GM18870 (cell line): ENCODE measurements at regions not wholly inside any gene's neighbourhood (a gene's known extent, or its start where the extent isn't known, plus 50 kb on each side); places are given as distances from the start of the nearest gene placed in this dataset.
"Not testable (repeated sequence)": the region's sequence is repeated elsewhere in the genome, so short reads cannot be mapped to it uniquely, and the experiment has no call there.

ENCODE experiments used
- ATAC-seq: cut with Tn5 transposase; IDR thresholded peaks from one replicate; pipeline ENCODE4 v1.9.1; 2021; ENCODE audit warnings: moderate library complexity; ENCODE audit not compliant: unreplicated experiment

DNA sequence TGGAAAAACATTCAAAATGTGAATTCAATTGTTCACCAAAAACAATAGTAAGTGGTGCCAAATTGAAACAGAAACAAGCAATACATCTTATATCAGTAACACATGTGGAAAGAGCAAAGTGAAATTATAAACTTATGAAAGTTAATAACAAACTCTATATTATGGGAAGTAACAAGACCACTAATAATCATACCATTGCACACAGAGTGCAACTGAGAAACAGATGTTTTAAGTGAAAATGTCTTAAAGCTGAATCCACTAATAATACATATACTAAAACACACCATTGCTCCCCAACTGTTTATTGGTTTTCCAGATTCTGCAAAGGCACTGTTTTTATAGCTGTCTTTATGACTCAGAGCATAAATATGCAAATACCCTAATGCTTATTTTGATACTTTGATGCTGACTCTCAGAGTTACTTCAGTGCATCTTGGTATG, 292.3 kb downstream of the RFPL4B start:
- ATAC-seq = no peak

GRCh38 chr6:112640891-112641290, 293.8 kb downstream of the RFPL4B start:
- no peak for ATAC-seq

DNA sequence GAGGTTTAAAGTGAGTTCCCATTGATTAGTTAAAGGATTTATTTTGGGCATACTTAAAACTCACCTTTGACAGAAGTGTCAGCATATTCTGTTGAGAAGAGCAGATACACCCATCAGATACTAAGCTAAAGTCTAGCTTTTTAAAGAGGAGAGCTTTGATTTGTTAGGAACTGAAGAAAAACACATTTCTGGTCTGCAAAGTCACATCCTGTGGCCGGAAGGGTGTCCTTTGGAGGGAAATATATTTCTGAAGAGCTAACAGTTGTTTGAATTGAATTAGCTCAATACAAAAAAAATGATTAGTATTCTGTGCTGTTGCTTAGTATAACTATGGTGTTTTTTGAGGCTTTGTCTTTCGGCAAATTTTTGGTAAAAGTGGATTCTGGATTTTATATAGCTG, 302.7 kb downstream of the RFPL4B start:
- ATAC-seq = no peak

DNA sequence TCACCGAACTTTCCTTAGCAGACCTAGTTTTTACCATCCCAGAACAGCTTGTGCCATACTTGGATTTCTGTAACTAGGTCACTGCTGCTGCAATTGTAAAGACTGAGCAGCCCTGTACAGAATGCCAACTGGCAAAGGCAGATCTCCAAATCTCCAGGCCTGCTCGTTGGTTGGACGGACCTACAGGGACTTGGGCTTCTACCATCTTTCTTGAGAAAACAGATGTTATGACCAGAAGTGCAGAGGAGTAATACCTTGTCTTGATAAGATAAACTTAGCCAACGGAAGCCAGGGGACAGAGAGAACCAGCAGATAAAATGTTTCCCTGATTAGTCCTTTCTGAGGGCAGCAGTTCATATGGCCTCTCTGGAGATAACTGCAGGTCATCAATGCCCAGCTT, 304.1 kb downstream of the RFPL4B start:
- no peak for ATAC-seq

DNA sequence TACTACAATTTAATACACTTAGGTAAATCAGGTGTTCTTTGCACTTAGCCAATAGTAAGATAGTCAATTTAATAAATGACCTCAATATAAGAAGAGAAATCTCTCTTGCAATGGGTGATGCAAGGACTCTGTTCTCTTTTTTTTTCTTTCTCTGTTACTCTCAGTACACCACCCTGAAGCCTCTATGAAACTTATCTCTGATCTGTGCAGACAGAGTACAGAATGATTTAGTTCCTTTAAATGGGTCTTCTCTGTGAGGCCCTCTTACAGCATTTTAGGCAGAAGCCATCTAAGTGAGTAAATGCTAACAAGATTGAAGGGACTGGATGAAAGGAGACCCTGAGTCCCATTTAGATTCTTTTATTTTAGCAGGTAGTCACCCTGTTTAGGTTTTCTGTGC, 312.8 kb downstream of the RFPL4B start:
- no peak for ATAC-seq

DNA sequence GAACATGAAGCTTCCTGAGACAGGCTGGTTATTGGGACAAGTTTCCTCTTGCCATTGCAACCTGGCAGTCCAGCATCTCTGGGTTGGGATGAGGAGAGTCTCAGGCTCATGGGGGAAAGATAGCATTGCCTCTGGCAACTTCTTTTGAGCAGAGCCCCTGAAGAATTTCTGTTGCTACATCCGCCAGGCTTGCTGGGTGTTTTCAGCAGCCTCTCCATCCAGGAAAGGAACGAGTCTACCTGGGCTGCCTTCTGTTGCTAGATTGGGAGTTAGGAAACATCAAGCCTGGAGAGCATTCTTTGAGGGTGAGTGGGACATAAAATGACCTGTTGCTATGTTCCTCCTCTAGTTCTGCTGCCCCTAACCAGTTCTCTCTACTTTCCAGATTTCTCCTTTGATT, 313.5 kb downstream of the RFPL4B start:
- no peak for ATAC-seq

GRCh38 chr6:112663698-112664097, 316.6 kb downstream of the RFPL4B start:
- ATAC-seq = no peak

DNA sequence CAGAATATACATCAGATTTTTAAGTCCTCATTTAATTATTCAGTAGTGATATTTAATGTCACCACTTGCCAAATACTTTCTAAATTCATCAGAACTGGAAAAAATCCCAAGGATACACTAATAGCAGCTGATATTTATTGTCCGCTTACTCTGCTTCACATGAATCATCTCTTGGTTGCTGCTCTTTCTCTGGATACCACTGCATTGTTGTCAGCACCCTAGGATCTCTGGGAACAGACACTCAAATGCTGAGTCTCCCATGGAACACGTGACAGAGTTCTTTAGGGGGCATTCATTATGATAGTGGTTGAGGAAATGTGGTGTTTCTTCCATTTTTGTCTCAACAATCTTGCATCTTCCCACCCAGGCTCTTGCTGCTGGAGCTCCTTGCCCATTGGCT, 318.0 kb downstream of the RFPL4B start:
- ATAC-seq = no peak

DNA sequence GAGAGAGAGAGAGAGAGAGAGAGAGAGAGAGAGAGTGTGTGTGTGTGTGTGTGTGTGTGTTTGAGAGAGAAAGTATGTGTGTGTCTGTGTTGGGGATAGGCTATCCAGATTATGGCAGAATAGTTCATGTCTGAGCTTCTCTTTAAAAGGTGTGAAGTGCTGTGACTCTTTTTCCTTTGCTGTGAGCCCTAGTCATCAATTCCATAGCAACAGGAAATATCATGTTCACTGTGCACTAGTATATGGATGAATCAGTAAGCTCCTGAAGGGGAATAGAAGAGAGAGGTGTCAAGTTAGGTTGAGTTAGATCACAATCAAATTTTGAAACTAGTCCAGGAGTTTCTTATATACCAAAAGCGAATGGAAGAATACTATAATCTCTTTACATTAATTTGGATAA, 318.7 kb downstream of the RFPL4B start:
- no peak for ATAC-seq

DNA sequence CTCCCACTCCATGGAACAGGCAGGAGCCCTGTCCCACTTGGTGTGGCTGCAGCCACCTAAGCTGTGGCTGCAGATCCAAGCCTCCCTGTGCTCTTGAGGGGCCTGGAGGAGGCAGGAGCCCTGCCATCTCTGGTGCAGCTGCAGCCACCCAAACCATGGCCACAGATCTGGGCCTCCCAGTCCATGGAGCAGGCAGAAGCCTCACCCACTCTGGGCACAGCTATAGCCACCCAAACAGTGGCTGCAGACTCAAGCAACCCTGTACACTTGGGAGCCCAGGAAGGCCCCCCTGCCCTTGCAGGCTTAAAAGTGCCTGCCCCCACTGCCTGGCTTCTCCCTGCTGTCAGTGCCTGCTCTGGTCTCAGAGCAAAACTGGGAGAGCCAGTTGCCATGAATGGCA, 320.3 kb downstream of the RFPL4B start:
- ATAC-seq = no peak

DNA sequence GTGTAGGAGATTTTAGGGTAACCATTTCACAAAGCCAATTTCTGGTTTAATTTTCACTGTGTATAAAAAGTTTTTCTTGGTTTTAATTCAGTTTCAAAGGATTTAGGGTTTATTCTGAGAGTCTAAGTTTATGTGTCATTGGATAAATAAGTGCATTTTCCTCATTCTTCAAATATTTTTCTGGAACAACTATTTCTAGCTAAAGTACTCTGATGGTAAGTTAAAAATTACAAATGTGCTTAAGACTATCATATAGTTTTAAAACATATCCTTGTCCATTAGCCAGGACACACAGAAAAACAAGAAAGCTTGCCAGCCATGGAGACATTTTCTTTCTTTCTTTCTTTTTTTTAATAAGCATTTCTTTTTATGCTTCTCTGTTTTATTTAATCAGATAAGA, 333.0 kb downstream of the RFPL4B start:
- ATAC-seq = no peak

DNA sequence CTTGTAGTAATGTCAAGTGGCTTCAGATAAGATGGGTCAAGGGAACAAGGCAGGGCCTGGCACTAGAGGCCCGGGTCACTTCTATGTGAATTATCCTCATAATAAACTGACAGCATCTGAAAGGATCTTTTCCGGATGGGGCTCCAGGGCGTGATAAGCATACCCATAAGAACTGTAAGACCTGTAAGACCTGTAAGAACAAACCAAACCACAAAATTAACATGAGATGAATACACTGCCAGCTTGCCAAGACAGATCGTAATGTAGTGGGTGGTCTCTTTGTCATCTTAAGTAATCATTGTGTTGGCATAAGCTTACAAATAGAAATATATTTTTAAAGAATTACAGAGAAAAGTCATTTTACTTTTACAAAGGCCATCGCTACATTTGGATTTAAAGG, 334.9 kb downstream of the RFPL4B start:
- ATAC-seq = no peak

DNA sequence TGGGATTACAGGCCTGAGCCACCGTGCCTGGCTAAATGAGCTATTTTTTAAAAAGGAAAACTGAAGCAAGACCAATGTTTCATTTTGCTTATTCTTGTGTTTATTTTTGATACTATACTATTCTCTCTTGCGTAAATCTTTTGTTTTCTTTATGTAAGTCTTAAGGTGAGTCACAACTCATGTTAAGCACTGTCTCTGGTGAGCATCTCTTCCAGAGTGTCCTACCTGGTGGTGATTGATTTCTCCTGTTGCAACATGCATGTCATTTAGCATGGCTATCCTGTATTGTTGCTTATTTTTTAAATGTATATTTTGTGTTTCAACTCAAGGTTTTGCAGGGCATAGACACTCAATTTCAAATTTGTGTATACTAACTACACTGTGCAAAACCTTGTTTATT, 336.0 kb downstream of the RFPL4B start:
- no peak for ATAC-seq

- no peak for ATAC-seq
Observed at GRCh38 chr6:112683926-112684325, 336.8 kb downstream of the RFPL4B start.

DNA sequence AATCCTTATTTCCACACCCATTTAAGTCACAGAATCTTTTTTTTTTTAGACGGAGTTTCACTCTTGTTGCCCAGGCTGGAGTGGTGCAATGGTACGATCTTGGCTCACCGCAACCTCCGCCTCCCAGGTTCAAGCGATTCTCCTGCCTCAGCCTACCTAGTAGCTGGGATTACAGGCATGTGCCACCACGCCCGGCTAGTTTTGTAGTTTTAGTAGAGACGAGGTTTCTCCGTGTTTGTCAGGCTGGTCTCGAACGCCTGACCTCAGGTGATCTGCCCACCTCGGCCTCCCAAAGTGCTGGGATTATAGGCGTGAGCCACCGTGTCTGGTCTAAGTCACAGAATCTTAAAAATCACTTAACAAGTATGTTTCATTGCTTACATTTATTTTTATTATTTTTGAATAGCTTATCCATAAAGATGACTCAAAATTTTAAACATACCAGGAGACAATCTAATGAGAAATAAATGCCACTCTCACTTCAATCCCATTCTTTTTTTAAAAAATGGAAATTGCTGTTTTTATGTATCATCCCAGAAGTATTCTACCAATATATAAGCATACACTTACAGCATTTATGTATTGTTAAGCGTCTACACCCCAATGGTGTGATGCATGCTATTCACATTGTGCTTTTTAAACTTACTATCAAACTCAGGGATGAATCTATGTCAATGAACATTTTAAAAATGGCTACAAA, 338.5 kb downstream of the RFPL4B start:
- ATAC-seq = not testable (repeated sequence)

DNA sequence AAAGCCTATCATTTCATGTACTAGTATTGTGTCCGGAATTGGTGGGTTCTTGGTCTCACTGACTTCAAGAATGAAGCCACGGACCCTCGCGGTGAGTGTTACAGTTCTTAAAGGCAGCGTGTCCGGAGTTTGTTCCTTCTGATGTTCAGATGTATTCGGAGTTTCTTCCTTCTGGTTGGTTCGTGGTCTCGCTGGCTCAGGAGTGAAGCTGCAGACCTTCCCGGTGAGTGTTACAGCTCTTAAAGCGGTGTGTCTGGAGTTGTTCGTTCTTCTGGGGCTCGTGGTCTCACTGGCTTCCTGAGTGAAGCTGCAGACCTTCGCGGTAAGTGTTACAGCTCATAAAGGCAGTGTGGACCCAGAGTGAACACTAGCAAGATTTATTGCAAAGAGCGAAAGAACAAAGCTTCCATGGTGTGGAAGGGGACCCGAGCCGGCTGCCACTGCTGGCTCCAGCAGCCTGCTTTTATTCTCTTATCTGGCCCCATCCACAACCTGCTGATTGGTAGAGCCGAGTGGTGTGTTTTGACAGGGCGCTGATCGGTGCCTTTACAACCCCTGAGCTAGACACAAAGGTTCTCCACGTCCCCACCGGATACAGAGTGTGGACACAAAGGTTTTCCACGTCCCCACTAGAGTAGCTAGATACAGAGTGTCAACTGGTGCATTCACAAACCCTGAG, 341.5 kb downstream of the RFPL4B start:
- ATAC-seq = not testable (repeated sequence)

DNA sequence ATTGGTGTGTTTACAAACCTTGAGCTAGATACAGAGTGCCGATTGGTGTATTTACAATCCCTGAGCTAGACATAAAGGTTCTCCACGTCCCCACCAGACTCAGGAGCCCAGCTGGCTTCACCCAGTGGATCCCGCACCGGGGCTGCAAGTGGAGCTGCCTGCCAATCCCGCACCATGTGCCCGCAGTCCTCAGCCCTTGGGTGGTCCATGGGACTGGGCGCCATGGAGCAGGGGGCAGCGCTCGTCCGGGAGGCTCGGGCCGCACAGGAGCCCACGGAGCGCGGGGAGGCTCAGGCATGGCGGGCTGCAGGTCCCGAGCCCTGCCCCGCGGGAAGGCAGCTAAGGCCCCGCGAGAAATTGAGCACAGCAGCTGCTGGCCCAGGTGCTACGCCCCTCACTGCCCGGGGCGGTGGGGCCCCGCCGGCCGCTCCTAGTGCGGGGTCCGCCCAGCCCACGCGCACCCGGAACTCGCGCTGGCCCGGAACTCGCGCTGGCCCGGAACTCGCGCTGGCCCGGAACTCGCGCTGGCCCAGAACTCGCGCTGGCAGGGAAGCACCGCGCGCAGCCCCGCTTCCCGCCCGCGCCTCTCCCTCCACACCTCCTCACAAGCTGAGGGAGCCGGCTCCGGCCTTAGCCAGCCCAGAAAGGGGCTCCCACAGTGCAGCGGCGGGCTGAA, 342.2 kb downstream of the RFPL4B start:
- not testable (repeated sequence) for ATAC-seq

- ATAC-seq = no peak
Observed at GRCh38 chr6:112690497-112691202, 343.5 kb downstream of the RFPL4B start.

DNA sequence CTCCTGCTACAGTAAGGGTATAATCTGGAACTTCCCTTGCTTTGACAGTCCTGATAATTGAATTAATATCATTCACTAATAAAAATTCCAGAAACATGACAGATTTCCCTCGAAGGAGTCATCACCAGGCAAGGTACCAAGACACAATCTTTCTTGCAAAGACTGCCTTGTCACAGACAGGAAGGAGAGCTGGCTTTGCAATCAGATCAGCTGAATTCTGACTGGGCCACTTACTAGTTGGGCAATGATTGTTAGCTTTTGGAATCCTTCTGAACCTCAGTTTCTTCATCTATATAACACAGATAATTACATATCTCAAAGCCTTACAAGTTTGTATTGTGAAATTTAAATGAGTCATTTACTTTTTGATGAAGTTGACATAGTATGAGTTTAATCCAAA, 344.2 kb downstream of the RFPL4B start:
- no peak for ATAC-seq

DNA sequence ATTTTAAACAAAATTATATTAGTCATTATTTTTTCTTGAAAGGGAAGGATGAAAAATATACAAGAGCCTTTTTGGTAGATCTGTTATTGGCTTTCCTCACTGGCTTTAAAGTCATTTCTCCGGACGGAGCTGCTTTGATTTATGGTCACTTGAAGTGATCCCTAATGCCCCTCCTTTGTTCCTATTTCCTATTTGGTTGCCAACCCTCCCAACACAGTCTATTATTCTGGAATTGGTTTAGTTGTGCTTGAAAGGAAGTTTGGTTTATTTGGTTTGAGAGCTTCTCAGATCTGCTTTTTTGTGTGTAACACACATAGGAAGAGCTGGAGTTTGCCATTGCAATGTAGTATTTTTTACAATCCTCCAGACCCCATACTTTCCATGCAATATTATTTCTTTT, 347.9 kb downstream of the RFPL4B start:
- ATAC-seq = no peak

GRCh38 chr6:112697265-112697664, 350.1 kb downstream of the RFPL4B start:
- ATAC-seq = no peak

- no peak for ATAC-seq
Observed at GRCh38 chr6:112701201-112701600, 354.1 kb downstream of the RFPL4B start.
